HEK293 (cell line): ENCODE measurements at regions not wholly inside any gene's neighbourhood (a gene's known extent, or its start where the extent isn't known, plus 50 kb on each side); places are given as distances from the start of the nearest gene placed in this dataset.
A peak's percentile ranks its signal among the peaks of the same experiment; 100 is the strongest.

Source experiments
- CTCF ChIA-PET: fragments of 350-600 bp; formaldehyde crosslinking; extraction: SDS; loops from one replicate; lab custom pipeline; 2021; ENCODE audit warnings: antibody characterized with exemption; lab: Yijun Ruan, JAX
- POLR2A ChIA-PET: fragments of 300-600 bp; formaldehyde crosslinking; extraction: SDS; loops from one replicate; lab custom pipeline; 2020; ENCODE audit warnings: antibody characterized with exemption, inconsistent platforms; lab: Yijun Ruan, JAX
- H3K27ac ChIP-seq: fragments of 200-500 bp; sonication (Bioruptor generic); 2 replicates; pipeline ENCODE4 v1.5.1; 2014; ENCODE audit warnings: low read depth, low read length, control low read depth, inconsistent platforms; ENCODE audit errors: extremely low read depth
- H3K36me3 ChIP-seq, 2 experiments: fragments of 200-500 bp in 1 of 2; sonication (Bioruptor generic) in 1 of 2; 1 replicate in 1 of 2; 2 replicates in 1 of 2; pipeline ENCODE4 v1.5.1; 2014 to 2017; ENCODE audit warnings: inconsistent platforms in 2 of 2, low read length in 2 of 2; ENCODE audit not compliant: control insufficient read depth in 2 of 2, insufficient read depth in 1 of 2
- H3K4me1 ChIP-seq: fragments of 200-500 bp; sonication (Bioruptor generic); 2 replicates; pipeline ENCODE4 v1.5.1; 2014; ENCODE audit warnings: mild to moderate bottlenecking, low read length, inconsistent platforms; ENCODE audit not compliant: control insufficient read depth, insufficient read depth
- H3K4me3 ChIP-seq: 2 replicates; pipeline ENCODE4 v1.5.1; 2011; ENCODE audit warnings: low read depth, mild to moderate bottlenecking, control low read depth, low read length, moderate library complexity
- H3K9me3 ChIP-seq: fragments of 200-500 bp; sonication (Bioruptor generic); 2 replicates; pipeline ENCODE4 v1.5.1; 2014; ENCODE audit warnings: low read depth, low read length, inconsistent platforms; ENCODE audit not compliant: control insufficient read depth, insufficient read depth
- ELK4 ChIP-seq: IDR thresholded peaks from 2 replicates; pipeline ENCODE4 v1.6.1; 2011; ENCODE audit warnings: mild to moderate bottlenecking, low read depth, low read length, borderline replicate concordance
- HOXD13 ChIP-seq: sonication (generic); formaldehyde crosslinking; IDR thresholded peaks from 2 replicates; pipeline ENCODE4 v1.8.0; 2022; ENCODE audit warnings: missing genetic modification reagents, borderline replicate concordance
- SCRT2 ChIP-seq: fragments of 450-650 bp; formaldehyde crosslinking; IDR thresholded peaks from 2 replicates; pipeline ENCODE4 v1.5.1; 2016; ENCODE audit warnings: missing biosample characterization, missing genetic modification characterization
- SETDB1 ChIP-seq: IDR thresholded peaks from one replicate; pipeline ENCODE4 v1.6.1; 2017; ENCODE audit warnings: mild to moderate bottlenecking, low read length, moderate library complexity, mixed read lengths; ENCODE audit not compliant: insufficient read length
- ZBTB10 ChIP-seq: fragments of 450-650 bp; formaldehyde crosslinking; IDR thresholded peaks from 2 replicates; pipeline ENCODE4 v1.5.1; 2016; ENCODE audit warnings: missing biosample characterization, missing genetic modification characterization
- ZBTB6 ChIP-seq: fragments of 450-650 bp; formaldehyde crosslinking; IDR thresholded peaks from 2 replicates; pipeline ENCODE4 v1.5.1; 2017; ENCODE audit warnings: missing biosample characterization, missing genetic modification characterization
- ZFP69B ChIP-seq: fragments of 450-650 bp; formaldehyde crosslinking; IDR thresholded peaks from 2 replicates; pipeline ENCODE4 v1.5.1; 2016; ENCODE audit warnings: missing biosample characterization, missing genetic modification characterization
- ZNF133 ChIP-seq: fragments of 450-650 bp; formaldehyde crosslinking; IDR thresholded peaks from 2 replicates; pipeline ENCODE4 v1.5.1; 2016; ENCODE audit warnings: missing biosample characterization, missing genetic modification characterization
- ZNF391 ChIP-seq: fragments of 450-650 bp; formaldehyde crosslinking; IDR thresholded peaks from 2 replicates; pipeline ENCODE4 v1.5.1; 2016; ENCODE audit warnings: low read depth, missing biosample characterization, missing genetic modification characterization, borderline replicate concordance
- ZNF426 ChIP-seq: fragments of 450-650 bp; formaldehyde crosslinking; IDR thresholded peaks from 2 replicates; pipeline ENCODE4 v1.5.1; 2017; ENCODE audit warnings: missing biosample characterization, missing genetic modification characterization, mild to moderate bottlenecking, inconsistent platforms, moderate library complexity
- ZNF433 ChIP-seq: fragments of 450-650 bp; formaldehyde crosslinking; IDR thresholded peaks from 2 replicates; pipeline ENCODE4 v1.5.1; 2016; ENCODE audit warnings: missing biosample characterization, missing genetic modification characterization, low read depth
- ZNF514 ChIP-seq: fragments of 450-650 bp; formaldehyde crosslinking; IDR thresholded peaks from 2 replicates; pipeline ENCODE4 v1.5.1; 2016; ENCODE audit warnings: missing biosample characterization, missing genetic modification characterization
- ZNF518A ChIP-seq: fragments of 450-650 bp; formaldehyde crosslinking; conservative IDR thresholded peaks from 2 replicates; pipeline ENCODE4 v1.5.1; 2016; ENCODE audit warnings: low read depth, missing biosample characterization, missing genetic modification characterization
- ZNF549 ChIP-seq: fragments of 450-650 bp; IDR thresholded peaks from 2 replicates; pipeline ENCODE4 v1.5.1; 2018; ENCODE audit warnings: missing biosample characterization, missing genetic modification characterization, mild to moderate bottlenecking, inconsistent platforms, moderate library complexity
- ZNF555 ChIP-seq: fragments of 450-650 bp; formaldehyde crosslinking; conservative IDR thresholded peaks from 2 replicates; pipeline ENCODE4 v1.5.1; 2017; ENCODE audit warnings: missing biosample characterization, mild to moderate bottlenecking, missing genetic modification characterization, inconsistent platforms
- ZNF585B ChIP-seq: fragments of 450-650 bp; formaldehyde crosslinking; IDR thresholded peaks from 2 replicates; pipeline ENCODE4 v1.5.1; 2016; ENCODE audit warnings: missing biosample characterization, missing genetic modification characterization
- ZNF624 ChIP-seq: fragments of 450-650 bp; formaldehyde crosslinking; IDR thresholded peaks from 2 replicates; pipeline ENCODE4 v1.5.1; 2017; ENCODE audit warnings: missing biosample characterization, missing genetic modification characterization
- ZNF768 ChIP-seq: fragments of 450-650 bp; formaldehyde crosslinking; IDR thresholded peaks from 2 replicates; pipeline ENCODE4 v1.5.1; 2018; ENCODE audit warnings: missing biosample characterization, mild to moderate bottlenecking, missing genetic modification characterization
- ZNF777 ChIP-seq: fragments of 450-650 bp; formaldehyde crosslinking; IDR thresholded peaks from 2 replicates; pipeline ENCODE4 v1.5.1; 2017; ENCODE audit warnings: missing biosample characterization, missing genetic modification characterization, borderline replicate concordance
- ZSCAN4 ChIP-seq: fragments of 450-650 bp; formaldehyde crosslinking; IDR thresholded peaks from 2 replicates; pipeline ENCODE4 v1.5.1; 2017; ENCODE audit warnings: missing biosample characterization, missing genetic modification characterization

GRCh38 chr22:27204817-27205216, 547.4 kb downstream of the MIAT start:
- ChIA-PET POLR2A (no interaction called here), CTCF (interaction anchor here (0.9 to 1.2 kb wide), 2 partner anchors 53 to 99 kb away, joined by 3 read pairs; no protein-coding TSS in a partner anchor)
- no peaks in the 10 kb centered on the region for H3K9me3 ChIP-seq
- peaks cover 20% of the 10 kb centered on the region for H3K4me1 ChIP-seq
- H3K27ac ChIP-seq = no peak overlapping the region
- no peaks in the 10 kb centered on the region for H3K36me3 ChIP-seq
- TF ChIP-seq ZNF391 (no peak), ZNF433 (tag by site-specific recombination) (no peak), SETDB1 (peak; percentile 71), ZNF624 (tag by site-specific recombination) (no peak)
- H3K4me3 ChIP-seq = no peak overlapping the region

GRCh38 chr22:27205492-27206373, 548.3 kb downstream of the MIAT start:
- Histone ChIP-seq H3K27ac (no peak overlapping the region), H3K9me3 (no peaks in the 10 kb centered on the region)
- TF ChIP-seq HOXD13 (CRISPR knock-in tag) (no peak), ZFP69B (no peak), ZBTB6 (no peak), ZNF555 (no peak), ZNF514 (no peak), ZNF768 (tag by site-specific recombination) (no peak), ZNF518A (no peak), ZNF133 (tag by site-specific recombination) (no peak), ZBTB10 (tag by site-specific recombination) (no peak), ZNF426 (tag by site-specific recombination) (no peak), ZNF777 (tag by site-specific recombination) (no peak), ZNF549 (tag by site-specific recombination) (no peak), ZNF585B (no peak), ZSCAN4 (tag by site-specific recombination) (no peak), ELK4 (no peak), SCRT2 (tag by site-specific recombination) (no peak)
- TF ChIP-seq, all 188 proteins: peak for 0
- Histone ChIP-seq H3K4me3 (no peak overlapping the region), H3K36me3 (no peaks in the 10 kb centered on the region), H3K4me1 (peaks cover 20% of the 10 kb centered on the region)
- CTCF ChIA-PET = interaction anchor here (0.6 kb wide), 2 partner anchors 89 to 621 kb away, joined by 3 read pairs; no protein-coding TSS in a partner anchor
- POLR2A ChIA-PET = no interaction called here
